LNCaP clone FGC (cell line): ENCODE measurements at regions not wholly inside any gene's neighbourhood (a gene's known extent, or its start where the extent isn't known, plus 50 kb on each side); places are given as distances from the start of the nearest gene placed in this dataset.

Experiments used
- DNase-seq: peaks from one replicate; pipeline ENCODE4 v3.0.0-alpha.2; 2011; ENCODE audit warnings: low read depth
- H3K4me3 ChIP-seq: 2 replicates; pipeline ENCODE4 v1.5.1; 2011; ENCODE audit warnings: mild to moderate bottlenecking, low read depth, low read length, control low read depth
- TF ChIP-seq, protein P1 (sequence below): IDR thresholded peaks from 2 replicates; pipeline ENCODE4 v1.5.1; 2012; ENCODE audit warnings: mild to moderate bottlenecking; ENCODE audit not compliant: control insufficient read depth, insufficient read depth; ENCODE audit errors: extremely low read depth

DNA sequence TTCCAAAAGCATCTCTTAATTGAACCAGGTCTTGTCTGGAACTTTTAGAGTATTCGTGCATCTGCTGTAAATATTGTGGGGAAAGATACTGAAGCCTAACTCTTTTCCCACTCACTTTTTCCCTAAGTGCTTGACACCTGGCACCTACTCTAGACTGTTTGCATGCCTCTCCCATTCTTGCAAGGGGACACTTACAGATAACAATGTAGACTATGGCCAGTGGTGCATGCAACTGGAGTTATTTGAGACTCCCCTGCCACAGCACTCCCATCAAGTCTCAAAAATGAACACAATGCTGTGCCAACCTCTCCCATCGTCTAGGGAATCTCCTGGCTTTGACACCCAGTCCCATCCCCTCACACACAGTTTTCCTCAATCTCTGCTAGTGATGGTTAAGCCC, 118.6 kb upstream of the ATP1B1 start:
- TF ChIP-seq, protein P1, sequence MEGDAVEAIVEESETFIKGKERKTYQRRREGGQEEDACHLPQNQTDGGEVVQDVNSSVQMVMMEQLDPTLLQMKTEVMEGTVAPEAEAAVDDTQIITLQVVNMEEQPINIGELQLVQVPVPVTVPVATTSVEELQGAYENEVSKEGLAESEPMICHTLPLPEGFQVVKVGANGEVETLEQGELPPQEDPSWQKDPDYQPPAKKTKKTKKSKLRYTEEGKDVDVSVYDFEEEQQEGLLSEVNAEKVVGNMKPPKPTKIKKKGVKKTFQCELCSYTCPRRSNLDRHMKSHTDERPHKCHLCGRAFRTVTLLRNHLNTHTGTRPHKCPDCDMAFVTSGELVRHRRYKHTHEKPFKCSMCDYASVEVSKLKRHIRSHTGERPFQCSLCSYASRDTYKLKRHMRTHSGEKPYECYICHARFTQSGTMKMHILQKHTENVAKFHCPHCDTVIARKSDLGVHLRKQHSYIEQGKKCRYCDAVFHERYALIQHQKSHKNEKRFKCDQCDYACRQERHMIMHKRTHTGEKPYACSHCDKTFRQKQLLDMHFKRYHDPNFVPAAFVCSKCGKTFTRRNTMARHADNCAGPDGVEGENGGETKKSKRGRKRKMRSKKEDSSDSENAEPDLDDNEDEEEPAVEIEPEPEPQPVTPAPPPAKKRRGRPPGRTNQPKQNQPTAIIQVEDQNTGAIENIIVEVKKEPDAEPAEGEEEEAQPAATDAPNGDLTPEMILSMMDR = no peak
- DNase-seq = no peak

DNA sequence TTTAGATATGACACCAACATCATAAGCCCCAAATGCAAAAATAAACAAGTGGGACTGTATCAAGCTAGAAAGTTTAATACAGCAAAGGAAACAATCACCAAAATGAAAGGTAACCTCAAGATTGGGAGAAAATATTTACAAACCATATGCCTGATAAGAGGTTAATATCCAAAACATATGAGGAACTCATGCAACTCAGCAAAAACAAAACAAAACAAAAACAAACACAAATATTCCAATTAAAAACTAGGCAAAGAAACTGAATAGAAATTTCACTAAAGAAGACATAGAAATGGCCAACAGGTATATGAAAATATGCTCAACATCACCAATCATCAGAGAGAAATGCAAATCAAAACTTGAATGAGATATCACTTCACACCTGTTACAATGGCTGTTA, 116.5 kb upstream of the ATP1B1 start:
- H3K4me3 ChIP-seq = no peak overlapping the region
- no peak for DNase-seq
- TF ChIP-seq, protein P1 = no peak

More for the DNA sequence above, 118.6 kb upstream of the ATP1B1 start:
- no peak overlapping the region for H3K4me3 ChIP-seq

DNA sequence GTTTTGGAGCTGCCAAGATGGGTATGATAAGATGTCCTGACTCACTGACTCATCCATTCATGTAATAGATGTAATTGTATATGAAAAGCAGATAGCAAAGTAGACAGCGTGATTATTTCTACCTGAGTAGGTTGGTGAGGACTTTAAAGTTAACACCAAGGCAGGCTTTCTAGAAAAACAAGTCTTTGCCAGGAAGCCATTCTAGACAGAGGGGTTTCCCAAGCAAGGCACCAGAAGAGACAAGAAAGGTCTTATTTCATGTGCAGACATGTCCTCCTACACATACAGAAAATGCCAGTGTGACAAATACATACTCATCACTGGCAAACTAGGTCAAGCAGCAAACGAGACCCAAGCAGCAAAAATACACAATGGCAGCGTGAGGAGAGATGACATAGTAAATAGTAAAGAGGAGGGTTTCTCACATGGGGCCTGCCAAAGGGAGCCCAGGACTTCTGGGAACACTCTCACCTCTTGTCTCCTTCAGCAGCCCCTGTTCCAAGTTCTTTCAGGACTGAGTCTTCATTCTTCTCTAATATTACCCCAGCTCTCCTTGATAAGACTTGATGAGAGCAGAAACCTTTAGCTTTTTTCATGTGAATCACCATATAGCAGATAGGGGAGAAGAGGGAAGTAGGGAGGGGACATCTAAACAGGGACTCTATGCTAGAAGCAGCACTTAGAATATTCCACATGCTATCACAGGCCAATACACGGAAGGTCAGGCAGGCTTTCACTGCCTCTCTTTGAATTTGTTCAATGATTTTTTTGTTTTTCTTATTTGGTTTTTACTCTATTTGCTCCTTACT, 114.6 kb upstream of the ATP1B1 start:
- DNase-seq = no peak

DNA sequence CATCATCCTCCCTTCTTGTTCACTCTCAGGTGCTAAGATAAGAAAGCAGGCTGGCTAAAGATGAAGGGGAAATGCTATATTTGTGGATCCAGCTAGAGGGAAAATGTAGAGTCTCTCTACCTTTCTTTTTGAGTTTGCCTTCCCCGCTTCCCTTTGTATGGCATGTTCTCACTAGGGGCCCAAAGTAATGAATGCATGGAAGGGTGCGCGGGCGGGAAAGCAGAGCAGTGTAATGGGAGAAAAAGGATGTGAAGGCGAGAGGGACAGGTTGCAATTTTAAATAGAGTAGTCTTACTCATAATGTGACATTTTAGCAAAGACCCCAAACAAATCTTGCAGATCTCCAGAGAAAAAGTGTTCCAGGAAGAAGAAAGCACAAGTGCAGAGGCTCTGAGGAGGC, 105.1 kb upstream of the ATP1B1 start:
- H3K4me3 ChIP-seq = no peak overlapping the region
- TF ChIP-seq, protein P1 = no peak
- no peak for DNase-seq

More for the DNA sequence above, 114.6 kb upstream of the ATP1B1 start:
- TF ChIP-seq, protein P1 = no peak
- H3K4me3 ChIP-seq = no peak overlapping the region

DNA sequence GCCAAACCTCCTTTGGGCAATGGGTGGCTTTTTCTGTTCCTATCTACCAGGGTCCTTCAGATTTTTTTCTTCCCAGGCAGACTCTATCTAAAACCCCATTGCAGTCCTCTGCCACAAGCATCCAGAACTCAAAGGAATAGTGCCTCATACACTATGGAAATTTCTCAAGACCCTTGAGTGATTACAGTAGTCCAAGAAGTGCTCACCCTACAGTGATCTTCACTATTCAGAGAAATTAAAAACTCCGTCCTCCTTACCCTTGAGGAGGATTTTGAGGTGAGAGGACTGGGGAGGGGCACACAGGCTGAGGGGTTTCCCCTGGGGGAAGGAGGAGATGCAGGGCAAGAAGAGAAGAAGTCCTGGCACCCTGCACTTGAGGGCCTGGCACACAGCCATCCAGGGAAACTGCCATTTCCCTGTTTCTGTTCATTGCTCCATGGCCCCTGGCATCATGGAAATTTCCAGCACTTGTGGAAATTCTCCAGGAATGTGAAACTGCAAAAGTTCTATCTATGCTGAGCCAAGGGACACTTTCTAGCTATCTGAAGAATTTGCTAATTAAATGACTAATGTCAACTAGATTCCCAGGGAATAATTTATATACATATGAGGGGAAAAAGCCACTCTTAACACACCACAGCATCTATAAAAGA, 102.5 kb upstream of the ATP1B1 start:
- TF ChIP-seq, protein P1 = no peak
- DNase-seq = no peak
- H3K4me3 ChIP-seq = no peak overlapping the region

DNA sequence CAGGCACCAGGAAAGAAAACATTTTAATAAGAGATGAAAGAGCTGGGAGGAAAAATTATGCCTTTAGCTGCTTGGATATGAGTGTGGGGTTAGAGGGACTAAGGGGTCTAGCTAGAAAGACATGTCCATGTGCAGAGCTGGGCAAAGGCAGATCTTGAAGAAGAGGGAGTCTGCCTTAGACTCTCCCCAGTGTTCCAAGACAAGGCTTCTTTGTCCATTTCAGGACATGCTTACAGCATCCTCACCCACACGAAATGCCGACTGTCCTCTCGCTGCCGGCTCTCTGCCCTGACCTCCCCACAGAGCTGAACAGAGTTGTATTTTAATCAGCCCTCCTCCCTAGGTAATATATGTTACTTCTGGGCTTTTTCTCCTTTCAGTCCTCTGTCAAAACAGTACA, 100.7 kb upstream of the ATP1B1 start:
- H3K4me3 ChIP-seq = no peak overlapping the region
- TF ChIP-seq, protein P1 = no peak
- no peak for DNase-seq
